ENCODE measurements at regions not wholly inside any gene's neighbourhood (a gene's known extent, or its start where the extent isn't known, plus 50 kb on each side); places are given as distances from the start of the nearest gene placed in this dataset.

DNA sequence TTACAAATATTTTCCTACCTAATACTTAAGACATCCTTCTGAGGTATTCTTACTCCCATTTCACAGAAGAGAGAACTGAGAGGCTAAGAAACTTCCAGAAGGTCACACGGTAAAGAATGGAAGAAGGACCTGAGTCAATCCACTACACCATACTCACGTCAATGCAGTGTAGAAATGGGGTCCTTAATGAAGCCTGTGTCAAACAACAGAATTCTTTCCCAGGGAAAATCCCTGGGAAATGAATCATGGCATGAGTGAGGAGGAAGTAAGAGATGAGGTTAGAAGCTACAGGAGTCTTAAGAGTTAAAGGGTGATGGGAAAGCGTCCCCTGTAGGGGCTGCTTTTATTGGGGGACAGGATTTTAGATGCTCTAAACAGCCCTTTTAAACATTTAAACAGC, 147.9 kb downstream of the C11orf91 start:
- TF ChIP-seq, protein P1, sequence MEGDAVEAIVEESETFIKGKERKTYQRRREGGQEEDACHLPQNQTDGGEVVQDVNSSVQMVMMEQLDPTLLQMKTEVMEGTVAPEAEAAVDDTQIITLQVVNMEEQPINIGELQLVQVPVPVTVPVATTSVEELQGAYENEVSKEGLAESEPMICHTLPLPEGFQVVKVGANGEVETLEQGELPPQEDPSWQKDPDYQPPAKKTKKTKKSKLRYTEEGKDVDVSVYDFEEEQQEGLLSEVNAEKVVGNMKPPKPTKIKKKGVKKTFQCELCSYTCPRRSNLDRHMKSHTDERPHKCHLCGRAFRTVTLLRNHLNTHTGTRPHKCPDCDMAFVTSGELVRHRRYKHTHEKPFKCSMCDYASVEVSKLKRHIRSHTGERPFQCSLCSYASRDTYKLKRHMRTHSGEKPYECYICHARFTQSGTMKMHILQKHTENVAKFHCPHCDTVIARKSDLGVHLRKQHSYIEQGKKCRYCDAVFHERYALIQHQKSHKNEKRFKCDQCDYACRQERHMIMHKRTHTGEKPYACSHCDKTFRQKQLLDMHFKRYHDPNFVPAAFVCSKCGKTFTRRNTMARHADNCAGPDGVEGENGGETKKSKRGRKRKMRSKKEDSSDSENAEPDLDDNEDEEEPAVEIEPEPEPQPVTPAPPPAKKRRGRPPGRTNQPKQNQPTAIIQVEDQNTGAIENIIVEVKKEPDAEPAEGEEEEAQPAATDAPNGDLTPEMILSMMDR (conservative IDR thresholded peaks at IDR 0.05; ENCODE audit: low read depth, low read length), result no peak
- TF ChIP-seq EZH2 (IDR thresholded peaks at IDR 0.05; ENCODE audit: borderline replicate concordance, low read depth, low read length, poor library complexity, severe bottlenecking), result no peak

Data from A673 (cell line).